ENCODE measurements at regions not wholly inside any gene's neighbourhood (a gene's known extent, or its start where the extent isn't known, plus 50 kb on each side); places are given as distances from the start of the nearest gene placed in this dataset.
"Not testable (repeated sequence)": the region's sequence is repeated elsewhere in the genome, so short reads cannot be mapped to it uniquely, and the experiment has no call there.

DNA sequence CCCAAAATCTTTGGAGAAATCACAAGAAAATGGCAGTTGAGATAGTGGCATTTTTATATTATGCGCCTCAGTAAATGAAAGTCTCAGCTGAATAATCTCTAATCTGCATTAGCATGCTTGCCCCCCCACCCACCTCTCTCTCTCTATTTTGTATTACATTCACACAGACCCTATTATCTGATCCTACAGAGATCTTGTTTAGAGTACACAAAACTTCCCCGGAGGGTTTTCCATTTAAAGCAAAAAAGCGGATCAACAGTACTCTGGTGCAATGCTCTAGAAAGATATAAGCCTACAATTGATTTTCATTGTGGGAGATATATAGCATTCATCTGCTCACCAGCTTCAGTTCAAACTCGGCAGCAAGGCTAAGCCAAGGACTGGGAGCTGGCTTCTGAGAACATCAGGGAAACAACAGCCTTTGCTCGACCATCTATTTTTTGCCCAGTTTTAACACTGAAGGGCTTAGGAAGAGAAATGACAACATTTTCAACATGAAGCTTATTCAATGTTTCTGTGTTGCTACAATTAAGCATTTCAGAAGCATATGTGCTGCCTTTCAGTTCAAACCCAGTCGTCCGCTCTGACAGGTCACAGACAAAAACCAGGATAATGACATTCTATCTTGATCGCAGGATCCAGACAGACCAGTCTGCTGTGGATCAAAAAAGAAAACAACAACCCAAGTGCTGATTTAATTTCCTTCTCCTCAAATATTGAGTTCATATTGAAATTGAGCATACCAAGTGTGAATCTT, 137.6 kb upstream of the ATXN1 start:
- TF ChIP-seq, protein P1, sequence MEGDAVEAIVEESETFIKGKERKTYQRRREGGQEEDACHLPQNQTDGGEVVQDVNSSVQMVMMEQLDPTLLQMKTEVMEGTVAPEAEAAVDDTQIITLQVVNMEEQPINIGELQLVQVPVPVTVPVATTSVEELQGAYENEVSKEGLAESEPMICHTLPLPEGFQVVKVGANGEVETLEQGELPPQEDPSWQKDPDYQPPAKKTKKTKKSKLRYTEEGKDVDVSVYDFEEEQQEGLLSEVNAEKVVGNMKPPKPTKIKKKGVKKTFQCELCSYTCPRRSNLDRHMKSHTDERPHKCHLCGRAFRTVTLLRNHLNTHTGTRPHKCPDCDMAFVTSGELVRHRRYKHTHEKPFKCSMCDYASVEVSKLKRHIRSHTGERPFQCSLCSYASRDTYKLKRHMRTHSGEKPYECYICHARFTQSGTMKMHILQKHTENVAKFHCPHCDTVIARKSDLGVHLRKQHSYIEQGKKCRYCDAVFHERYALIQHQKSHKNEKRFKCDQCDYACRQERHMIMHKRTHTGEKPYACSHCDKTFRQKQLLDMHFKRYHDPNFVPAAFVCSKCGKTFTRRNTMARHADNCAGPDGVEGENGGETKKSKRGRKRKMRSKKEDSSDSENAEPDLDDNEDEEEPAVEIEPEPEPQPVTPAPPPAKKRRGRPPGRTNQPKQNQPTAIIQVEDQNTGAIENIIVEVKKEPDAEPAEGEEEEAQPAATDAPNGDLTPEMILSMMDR (IDR thresholded peaks at IDR 0.05; ENCODE audit: insufficient read depth, low read length), result no peak
- DNase-seq (ENCODE audit: low read depth), result no peak
- no peak overlapping the region for H3K4me3 ChIP-seq (ENCODE audit: low read depth, low read length)

DNA sequence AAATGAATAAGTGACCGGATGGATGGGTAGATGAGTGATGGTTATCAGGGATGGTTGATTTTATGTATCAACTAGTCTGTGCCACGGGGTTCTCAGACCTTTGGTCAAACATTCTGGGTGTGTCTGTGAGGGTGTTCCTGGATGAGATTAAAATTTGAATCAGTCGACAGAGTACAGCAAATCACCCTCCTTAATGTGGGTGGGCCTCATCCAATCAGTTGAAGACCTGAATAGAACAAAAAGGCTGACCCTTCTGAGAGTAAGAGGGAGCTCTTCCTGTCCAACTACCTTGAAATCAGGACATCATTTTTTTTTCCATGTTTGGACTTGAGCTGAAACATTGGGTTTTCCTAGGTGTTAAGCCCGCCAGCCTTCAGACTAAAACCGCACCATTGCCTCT, 136.4 kb upstream of the ATXN1 start:
- TF ChIP-seq, protein P1 (IDR thresholded peaks at IDR 0.05; ENCODE audit: insufficient read depth, low read length), result no peak
- no peak for DNase-seq (ENCODE audit: low read depth)
- H3K4me3 ChIP-seq (ENCODE audit: low read depth, low read length), result no peak overlapping the region

DNA sequence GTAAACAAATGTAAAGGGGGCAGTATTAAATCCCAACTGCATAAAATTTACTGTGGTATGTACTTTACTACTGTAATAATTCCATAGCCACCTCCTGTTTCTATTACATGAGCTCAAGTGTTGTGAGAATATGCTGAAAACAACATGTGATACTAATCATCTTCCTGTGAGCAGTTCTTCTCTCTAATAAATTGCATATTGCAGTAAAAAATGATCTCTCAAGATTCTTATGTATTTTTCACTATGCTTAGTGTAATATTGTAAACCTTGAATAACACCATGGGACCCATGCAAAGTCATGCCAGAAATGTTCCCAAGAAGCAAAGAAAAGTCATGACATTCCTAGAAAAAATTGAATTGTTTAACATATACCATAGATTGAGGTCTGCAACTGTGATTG, 133.0 kb upstream of the ATXN1 start:
- no peak for DNase-seq (ENCODE audit: low read depth)
- TF ChIP-seq, protein P1 (IDR thresholded peaks at IDR 0.05; ENCODE audit: insufficient read depth, low read length), result no peak
- no peak overlapping the region for H3K4me3 ChIP-seq (ENCODE audit: low read depth, low read length)

DNA sequence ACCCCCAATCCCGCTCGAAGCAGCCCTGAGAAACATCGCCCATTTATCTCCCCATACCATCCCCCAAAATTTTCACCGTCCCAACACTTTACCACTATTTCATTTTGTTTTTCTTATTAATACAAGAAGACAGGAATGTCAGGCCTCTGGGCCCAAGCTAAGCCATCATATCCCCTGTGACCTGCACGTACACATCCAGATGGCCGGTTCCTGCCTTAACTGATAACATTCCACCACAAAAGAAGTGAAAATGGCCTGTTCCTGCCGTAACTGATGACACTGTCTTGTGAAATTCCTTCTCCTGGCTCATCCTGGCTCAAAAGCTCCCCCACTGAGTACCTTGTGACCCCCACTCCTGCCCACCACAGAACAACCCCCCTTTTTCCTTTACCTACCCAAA, 129.8 kb upstream of the ATXN1 start:
- DNase-seq (ENCODE audit: low read depth); H3K4me3 ChIP-seq (ENCODE audit: low read depth, low read length): not testable (repeated sequence)

DNA sequence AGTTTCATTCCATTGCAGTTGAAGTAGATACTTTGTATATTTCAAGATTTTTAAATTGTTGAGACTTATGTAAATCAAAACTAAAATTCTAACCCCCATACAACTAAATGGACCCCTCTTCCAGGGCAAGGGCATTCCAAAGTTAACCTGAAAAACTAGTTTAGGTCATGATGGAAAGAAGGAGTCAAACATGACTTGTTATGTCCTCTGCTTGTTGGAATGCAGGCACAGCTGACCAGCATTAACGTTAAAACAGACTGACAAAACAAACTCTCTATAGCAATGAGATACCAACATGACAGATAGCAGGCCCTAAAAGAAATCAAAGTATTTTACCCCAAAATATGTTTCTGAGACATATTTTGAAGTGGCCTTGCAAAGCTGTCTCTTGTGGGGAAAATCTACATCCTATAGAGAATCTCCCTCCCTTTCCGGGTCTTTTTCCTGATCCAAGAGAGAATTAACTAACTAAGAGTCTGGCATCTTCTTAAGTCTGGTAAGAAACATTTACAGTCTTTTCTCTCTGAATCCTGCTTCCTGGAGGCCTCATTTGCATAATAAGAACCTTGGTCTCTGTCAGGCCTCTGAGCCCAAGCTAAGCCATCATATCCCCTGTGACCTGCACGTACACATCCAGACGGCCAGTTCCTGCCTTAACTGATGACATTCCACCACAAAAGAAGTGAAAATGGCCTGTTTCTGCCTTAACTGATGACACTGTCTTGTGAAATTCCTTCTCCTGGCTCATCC, 124.3 kb upstream of the ATXN1 start:
- TF ChIP-seq, protein P1 (IDR thresholded peaks at IDR 0.05; ENCODE audit: insufficient read depth, low read length), result no peak
- H3K4me3 ChIP-seq (ENCODE audit: low read depth, low read length), result no peak overlapping the region
- no peak for DNase-seq (ENCODE audit: low read depth)

DNA sequence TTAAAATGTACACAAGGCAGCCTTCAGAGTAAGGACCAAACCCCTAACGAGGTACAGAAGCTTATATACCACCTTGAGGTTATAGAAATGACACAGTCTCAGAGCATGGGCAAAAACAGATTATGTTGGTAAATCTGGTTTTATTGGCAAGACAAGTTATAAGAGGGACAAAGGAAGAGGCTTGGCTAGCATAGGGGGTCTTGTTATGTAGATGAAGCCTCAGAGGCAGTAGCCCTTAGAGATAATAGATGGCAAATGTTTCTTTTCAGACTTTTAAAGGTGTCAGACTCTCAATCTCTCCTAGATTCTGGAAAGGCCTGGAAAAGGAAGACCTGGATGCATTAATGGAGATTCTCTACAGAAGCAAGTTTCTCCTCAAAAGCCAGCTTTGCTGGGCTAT, 123.3 kb upstream of the ATXN1 start:
- H3K4me3 ChIP-seq (ENCODE audit: low read depth, low read length), result no peak overlapping the region
- TF ChIP-seq, protein P1 (IDR thresholded peaks at IDR 0.05; ENCODE audit: insufficient read depth, low read length), result no peak
- DNase-seq (ENCODE audit: low read depth), result no peak

DNA sequence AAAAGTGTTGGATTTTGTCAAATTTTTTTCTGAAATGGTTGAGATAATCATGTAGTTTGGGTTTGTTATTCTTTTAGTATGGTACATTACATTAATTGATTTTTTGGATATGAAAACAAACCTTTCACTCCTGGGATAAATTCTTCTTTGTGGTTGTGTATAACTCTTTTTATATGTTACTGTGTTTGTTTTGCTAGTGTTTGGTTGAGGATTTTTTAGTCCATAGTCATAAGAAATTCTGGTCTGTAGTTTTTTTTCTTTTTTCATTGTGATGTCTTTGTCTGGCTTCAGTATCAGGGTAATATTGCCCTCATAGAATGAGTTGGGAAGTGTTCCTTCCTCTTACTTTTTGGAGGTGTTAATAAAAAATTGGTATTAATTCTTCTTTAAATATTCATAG, 122.2 kb upstream of the ATXN1 start:
- no peak overlapping the region for H3K4me3 ChIP-seq (ENCODE audit: low read depth, low read length)
- DNase-seq (ENCODE audit: low read depth), result no peak
- TF ChIP-seq, protein P1 (IDR thresholded peaks at IDR 0.05; ENCODE audit: insufficient read depth, low read length), result no peak
